MG63 (cell line): ENCODE measurements at regions not wholly inside any gene's neighbourhood (a gene's known extent, or its start where the extent isn't known, plus 50 kb on each side); places are given as distances from the start of the nearest gene placed in this dataset.
"Not testable (repeated sequence)": the region's sequence is repeated elsewhere in the genome, so short reads cannot be mapped to it uniquely, and the experiment has no call there.

Experiments
- DNase-seq: peaks from one replicate; pipeline ENCODE4 v3.0.0-alpha.2; 2020
- H3K27me3 ChIP-seq: fragments of 250-450 bp; sonication (Bioruptor Pico); 2 replicates; pipeline ENCODE4 v1.5.1; 2020; ENCODE audit warnings: mild to moderate bottlenecking, moderate library complexity
- H3K36me3 ChIP-seq: fragments of 250-450 bp; sonication (Bioruptor Pico); 2 replicates; pipeline ENCODE4 v1.5.1; 2020; ENCODE audit warnings: mild to moderate bottlenecking, moderate library complexity
- H3K4me3 ChIP-seq: fragments of 250-450 bp; sonication (Bioruptor Pico); 2 replicates; pipeline ENCODE4 v1.5.1; 2020; ENCODE audit warnings: mild to moderate bottlenecking, moderate library complexity
- H3K9me3 ChIP-seq: fragments of 250-450 bp; sonication (Bioruptor Pico); 2 replicates; pipeline ENCODE4 v1.5.1; 2020; ENCODE audit warnings: mild to moderate bottlenecking, moderate library complexity

DNA sequence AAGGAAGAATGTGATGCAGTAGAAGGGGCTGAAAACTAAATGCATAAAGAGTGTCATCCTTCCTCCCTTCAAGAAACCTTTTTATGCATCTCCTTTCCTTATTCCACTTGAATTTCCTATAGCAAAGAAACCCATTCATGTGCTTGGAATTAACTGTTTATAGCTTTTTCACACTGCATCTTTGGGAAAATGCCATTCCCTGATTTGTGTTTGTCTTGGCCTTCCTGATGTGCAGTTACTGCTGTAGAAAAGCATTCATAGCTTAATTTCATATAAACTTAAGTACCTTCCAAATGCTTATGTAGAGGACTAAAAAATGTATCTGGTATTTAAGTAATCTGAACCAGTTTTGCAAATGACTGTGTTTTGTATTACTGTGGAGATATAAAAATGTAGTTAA, 61.8 kb downstream of the SDR9C7 start:
- H3K27me3 ChIP-seq: no peaks in the 10 kb centered on the region
- no peak overlapping the region for H3K4me3 ChIP-seq
- peaks cover 22% of the 10 kb centered on the region for H3K9me3 ChIP-seq
- DNase-seq: peak; percentile 18
- H3K36me3 ChIP-seq: no peaks in the 10 kb centered on the region

- no peak overlapping the region for H3K4me3 ChIP-seq
- H3K36me3 ChIP-seq: no peaks in the 10 kb centered on the region
- no peaks in the 10 kb centered on the region for H3K27me3 ChIP-seq
- peaks cover 61% of the 10 kb centered on the region for H3K9me3 ChIP-seq
- DNase-seq: no peak
These were observed 67.0 kb downstream of the SDR9C7 start for GRCh38 chr12:56867216-56867615.

- Histone ChIP-seq H3K36me3 (no peaks in the 10 kb centered on the region), H3K4me3 (no peak overlapping the region), H3K27me3 (no peaks in the 10 kb centered on the region), H3K9me3 (peaks cover 65% of the 10 kb centered on the region)
- no peak for DNase-seq
These were observed 67.7 kb downstream of the SDR9C7 start for GRCh38 chr12:56866493-56866892.

DNA sequence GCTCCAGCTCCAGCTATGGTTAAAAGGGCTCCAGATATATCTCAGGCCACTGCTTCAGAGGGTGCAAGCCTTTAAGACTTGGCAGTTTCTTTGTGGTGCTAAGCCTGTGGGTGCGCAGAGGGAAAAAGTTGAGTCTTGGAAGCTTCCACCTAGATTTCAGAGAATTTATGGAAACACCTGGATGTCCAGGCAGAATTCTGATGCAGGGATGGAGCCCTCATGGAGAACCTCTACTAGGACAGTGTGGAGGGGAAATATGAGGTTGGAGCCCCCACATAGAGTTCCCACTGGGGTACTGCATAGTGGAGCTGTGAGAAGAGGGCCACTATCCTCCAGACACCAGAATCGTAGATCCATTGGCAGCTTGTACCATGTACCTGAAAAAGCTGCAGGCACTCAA, 69.9 kb downstream of the SDR9C7 start:
- Histone ChIP-seq H3K36me3 (no peaks in the 10 kb centered on the region), H3K4me3 (no peak overlapping the region), H3K9me3 (peaks cover 62% of the 10 kb centered on the region), H3K27me3 (no peaks in the 10 kb centered on the region)
- no peak for DNase-seq

DNA sequence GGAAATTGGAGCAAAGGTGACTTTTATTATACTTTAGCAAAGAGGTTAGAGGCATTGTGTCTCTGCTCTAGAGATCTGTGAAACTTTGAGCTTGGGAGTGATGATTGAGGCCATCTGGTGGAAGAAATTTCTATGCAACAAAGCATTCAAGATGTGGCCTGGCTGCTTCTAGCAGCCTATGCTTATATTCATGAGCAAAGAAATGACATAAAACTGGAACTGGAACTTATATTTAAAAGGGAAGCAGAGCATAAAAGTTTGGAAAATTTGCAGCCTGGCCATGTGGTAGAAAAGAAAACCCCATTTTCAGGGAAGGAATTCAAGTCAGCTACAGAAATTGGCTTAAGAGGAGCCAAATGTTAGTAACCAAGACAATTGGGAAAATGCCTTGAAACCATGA, 70.4 kb downstream of the SDR9C7 start:
- H3K36me3 ChIP-seq: no peaks in the 10 kb centered on the region
- H3K4me3 ChIP-seq: no peak overlapping the region
- DNase-seq: no peak
- H3K9me3 ChIP-seq: peaks cover 56% of the 10 kb centered on the region
- H3K27me3 ChIP-seq: no peaks in the 10 kb centered on the region

DNA sequence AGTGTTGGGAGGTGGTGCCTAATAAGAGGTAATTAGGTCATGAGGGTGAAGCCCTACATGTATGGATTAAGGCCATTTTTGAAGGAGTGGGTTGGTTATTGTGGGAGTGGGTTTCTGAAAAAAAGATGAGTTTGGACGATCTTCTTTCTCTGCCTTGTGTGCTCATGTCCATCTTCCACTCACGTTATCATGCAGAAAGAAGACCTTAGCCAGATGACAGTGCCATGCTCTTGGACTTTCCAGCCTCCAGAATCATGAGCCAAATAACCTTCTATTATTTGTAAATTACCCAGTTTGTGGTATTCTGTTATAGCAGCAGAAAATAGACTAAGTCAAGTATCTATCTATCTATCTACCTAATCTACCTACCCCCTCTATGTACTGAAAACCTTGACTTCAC, 71.9 kb downstream of the SDR9C7 start:
- Histone ChIP-seq H3K36me3 (no peaks in the 10 kb centered on the region), H3K27me3 (no peaks in the 10 kb centered on the region), H3K4me3 (no peak overlapping the region), H3K9me3 (peaks cover 47% of the 10 kb centered on the region)
- DNase-seq: no peak

DNA sequence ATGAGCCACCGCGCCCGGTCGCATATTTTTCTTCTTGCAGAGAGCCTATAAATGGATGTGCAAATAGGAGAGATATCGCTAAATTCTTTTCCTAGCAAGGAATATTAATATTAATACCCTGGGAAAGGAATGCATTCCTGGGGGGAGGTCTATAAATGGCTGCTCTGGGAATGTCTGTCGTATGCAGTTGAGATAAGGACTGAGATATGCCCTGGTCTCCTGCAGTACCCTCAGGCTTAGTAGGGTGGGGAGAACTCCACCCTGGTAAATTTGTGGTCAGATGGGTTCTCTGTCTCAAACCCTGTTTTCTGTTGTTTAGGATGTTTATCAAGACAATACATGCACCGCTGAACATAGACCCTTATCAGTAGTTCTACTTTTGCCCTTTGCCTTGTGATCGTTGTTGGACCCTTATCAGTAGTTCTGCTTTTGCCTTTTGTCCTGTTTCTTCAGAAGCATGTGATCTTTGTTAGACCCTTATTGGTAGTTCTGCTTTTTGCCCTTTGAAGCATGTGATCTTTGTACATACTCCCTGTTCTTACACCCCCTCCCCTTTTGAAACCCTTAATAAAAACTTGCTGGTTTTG, 80.7 kb downstream of the SDR9C7 start:
- H3K4me3 ChIP-seq, H3K27me3 ChIP-seq, H3K36me3 ChIP-seq, H3K9me3 ChIP-seq, DNase-seq: not testable (repeated sequence)

- Histone ChIP-seq H3K27me3 (no peaks in the 10 kb centered on the region), H3K4me3 (no peak overlapping the region), H3K36me3 (no peaks in the 10 kb centered on the region), H3K9me3 (peaks cover 7% of the 10 kb centered on the region)
- no peak for DNase-seq
These were observed 82.7 kb downstream of the SDR9C7 start for GRCh38 chr12:56851462-56851861.

- Histone ChIP-seq H3K4me3 (no peak overlapping the region), H3K27me3 (no peaks in the 10 kb centered on the region), H3K36me3 (no peaks in the 10 kb centered on the region), H3K9me3 (peaks cover 2% of the 10 kb centered on the region; the same call in 1 of the 2 replicates)
- DNase-seq: peak; percentile 77
These were observed 77.8 kb downstream of the HSD17B6 start for GRCh38 chr12:56840922-56841321.

DNA sequence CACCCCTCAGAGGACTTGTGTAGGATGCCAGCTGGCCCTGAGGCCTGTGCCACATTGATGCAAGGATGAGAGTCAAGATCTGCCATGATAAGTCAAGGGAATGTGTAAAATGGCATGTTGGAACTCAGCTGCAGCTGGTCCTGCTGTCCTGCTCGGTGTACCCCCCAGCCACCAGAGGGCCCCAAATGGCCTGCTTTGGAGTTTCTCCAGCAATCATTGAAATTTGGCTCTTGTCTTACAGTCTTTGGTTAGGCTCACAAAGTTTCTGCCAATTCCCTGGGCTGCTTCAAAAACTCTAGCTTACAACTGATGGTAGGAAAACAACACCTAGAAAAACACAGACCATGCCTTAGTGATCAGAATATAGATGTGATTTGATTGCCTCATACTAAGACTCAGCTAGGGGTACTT, 76.8 kb downstream of the HSD17B6 start:
- Histone ChIP-seq H3K4me3 (no peak overlapping the region), H3K9me3 (no peaks in the 10 kb centered on the region), H3K36me3 (no peaks in the 10 kb centered on the region), H3K27me3 (no peaks in the 10 kb centered on the region)
- DNase-seq: peak; percentile 49

GRCh38 chr12:56839489-56839848, 76.3 kb downstream of the HSD17B6 start:
- H3K27me3 ChIP-seq: no peaks in the 10 kb centered on the region
- DNase-seq: no peak
- H3K36me3 ChIP-seq: no peaks in the 10 kb centered on the region
- H3K9me3 ChIP-seq: no peaks in the 10 kb centered on the region
- no peak overlapping the region for H3K4me3 ChIP-seq

DNA sequence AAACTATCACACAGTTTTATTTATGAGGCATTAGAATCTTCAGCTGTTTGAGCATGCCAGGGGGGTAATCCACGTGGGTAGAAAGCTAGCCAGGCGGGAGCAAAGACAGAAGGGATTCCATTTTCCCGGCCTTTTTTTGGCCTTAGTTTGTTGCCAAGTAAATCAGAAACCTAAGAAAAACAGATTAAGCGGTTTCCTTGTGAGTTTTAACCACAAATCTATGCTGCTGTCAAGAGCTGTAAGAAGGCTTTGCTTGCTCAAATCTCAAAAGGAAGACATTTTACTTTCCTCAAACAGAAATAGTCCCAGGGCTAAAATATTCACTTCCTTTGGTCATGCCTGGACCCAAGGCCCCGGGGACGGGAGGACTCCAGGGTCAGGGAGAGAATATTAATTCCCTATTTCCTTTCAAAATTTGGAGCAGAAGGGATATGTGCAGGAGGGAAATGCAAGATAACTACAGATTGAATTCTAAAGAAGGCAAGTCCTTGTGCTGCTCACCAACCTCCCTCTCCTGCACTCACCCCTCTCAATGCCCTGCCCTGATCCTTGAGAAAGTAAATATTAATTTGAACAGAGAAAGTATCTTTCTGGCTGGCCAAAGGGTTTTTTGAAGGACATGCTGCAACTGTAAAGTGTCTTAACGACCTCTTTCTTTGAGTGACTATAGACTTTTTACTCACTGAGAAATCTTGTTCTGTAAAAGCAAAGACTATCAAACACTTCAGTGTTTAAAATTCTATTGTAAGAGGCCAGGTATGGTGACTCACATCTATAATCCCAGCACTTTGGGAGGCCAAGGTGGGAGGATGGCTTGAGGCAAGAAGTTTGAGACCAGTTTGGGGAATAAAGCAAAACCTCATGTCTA, 75.7 kb downstream of the HSD17B6 start:
- DNase-seq: peak; percentile 14
- H3K27me3 ChIP-seq: no peaks in the 10 kb centered on the region
- no peaks in the 10 kb centered on the region for H3K9me3 ChIP-seq
- H3K4me3 ChIP-seq: no peak overlapping the region
- no peaks in the 10 kb centered on the region for H3K36me3 ChIP-seq
